HepG2 (cell line): ENCODE measurements at regions not wholly inside any gene's neighbourhood (a gene's known extent, or its start where the extent isn't known, plus 50 kb on each side); places are given as distances from the start of the nearest gene placed in this dataset.
"Not testable (repeated sequence)": the region's sequence is repeated elsewhere in the genome, so short reads cannot be mapped to it uniquely, and the experiment has no call there.

ENCODE experiments used
- ATAC-seq: fragments of 200-7000 bp; cut with Tn5 transposase; 3 replicates; pipeline ENCODE4 v1.9.1; 2020; ENCODE audit warnings: mild to moderate bottlenecking, moderate library complexity
- BruUV-seq: library from RNA; stranded (reverse); fragments of 400-500 nt; replicated peaks from 2 replicates; lab custom pipeline; 2021; lab: Mats Ljungman, UMichigan
- CTCF ChIA-PET: fragments of 300-600 bp; formaldehyde crosslinking; extraction: SDS; loops from one replicate; lab custom pipeline; 2021; ENCODE audit warnings: low total read pairs, inconsistent platforms, low intra/inter-chr PET ratio; lab: Yijun Ruan, JAX
- POLR2A ChIA-PET: fragments of 350-600 bp; sonication (Branson Sonifier 250); formaldehyde crosslinking; loops from one replicate; lab custom pipeline; 2020; ENCODE audit warnings: antibody characterized with exemption, inconsistent platforms; lab: Yijun Ruan, JAX
- DNase-seq: peaks from one replicate; pipeline ENCODE4 v3.0.0-alpha.2; 2015; ENCODE audit warnings: low spot score
- FAIRE-seq: peaks from 3 replicates; lab custom pipeline; 2011; peaks lifted over from hg19 to GRCh38; lab: Jason Lieb, UNC
- H2AFZ ChIP-seq: one replicate; pipeline ENCODE4 v1.6.1; 2011; ENCODE audit warnings: low read length, inconsistent platforms
- H3K27ac ChIP-seq: fragments of 300-600 bp; 3 replicates; pipeline ENCODE4 v1.8.0; 2011; ENCODE audit warnings: mixed run types, mild to moderate bottlenecking, mixed read lengths, low read length, inconsistent platforms; ENCODE audit not compliant: insufficient read depth; ENCODE audit errors: extremely low read length
- H3K27me3 ChIP-seq, 2 experiments: fragments of 200-600 bp in 1 of 2; 2 replicates in 1 of 2; 3 replicates in 1 of 2; pipeline versions ENCODE4 v1.6.0 to v1.8.0; 2011; ENCODE audit warnings: low read length in 2 of 2, mild to moderate bottlenecking in 2 of 2, moderate library complexity in 2 of 2, inconsistent platforms in 1 of 2; ENCODE audit not compliant: insufficient read depth in 2 of 2, control insufficient read depth in 1 of 2
- H3K36me3 ChIP-seq, 2 experiments: fragments of 200-600 bp in 1 of 2; replicated peaks in 1 of 2; 2 replicates in 1 of 2; 3 replicates in 1 of 2; pipeline versions ENCODE4 v1.5.1 to v1.8.0; 2011; ENCODE audit warnings: low read length in 2 of 2, inconsistent platforms in 1 of 2; ENCODE audit not compliant: insufficient read depth in 2 of 2, control insufficient read depth in 1 of 2
- H3K4me1 ChIP-seq: 2 replicates; pipeline ENCODE4 v1.5.1; 2012; ENCODE audit warnings: low read length, inconsistent platforms; ENCODE audit not compliant: insufficient read depth
- H3K4me2 ChIP-seq: 2 replicates; pipeline ENCODE4 v1.6.0; 2011; ENCODE audit warnings: low read depth, low read length, inconsistent platforms
- H3K4me3 ChIP-seq, 3 experiments: fragments of 200-600 bp in 1 of 3; sonication (generic), shearing (Covaris generic) in 1 of 3; replicated peaks in 1 of 3; 2 replicates each; pipeline ENCODE4 v1.5.1; 2011 to 2016; ENCODE audit warnings: low read length in 3 of 3, inconsistent platforms in 2 of 3, low read depth in 2 of 3, mild to moderate bottlenecking in 2 of 3, control low read depth in 1 of 3, mixed read lengths in 1 of 3; ENCODE audit not compliant: insufficient read depth in 1 of 3
- H3K79me2 ChIP-seq: one replicate; pipeline ENCODE4 v1.6.1; 2011; ENCODE audit warnings: low read length, inconsistent platforms; ENCODE audit not compliant: insufficient read depth
- H3K9ac ChIP-seq: 2 replicates; pipeline ENCODE4 v1.6.0; 2011; ENCODE audit warnings: mild to moderate bottlenecking, low read depth, low read length, inconsistent platforms; ENCODE audit not compliant: insufficient read depth
- H3K9me3 ChIP-seq: 2 replicates; pipeline ENCODE4 v1.5.1; 2012; ENCODE audit warnings: mild to moderate bottlenecking, low read length
- H4K20me1 ChIP-seq: 2 replicates; pipeline ENCODE4 v1.6.0; 2011; ENCODE audit warnings: inconsistent platforms, mild to moderate bottlenecking, low read length, moderate library complexity; ENCODE audit not compliant: insufficient read depth
- CREB1 ChIP-seq, 2 experiments: fragments of 450-650 bp in 1 of 2; IDR thresholded peaks; 2 replicates each; pipeline ENCODE4 v1.6.1; 2016 to 2017; ENCODE audit warnings: control low read depth in 1 of 2, mild to moderate bottlenecking in 1 of 2, missing compliant biosample characterization in 1 of 2, missing genetic modification characterization in 1 of 2
- EED ChIP-seq: sonication (generic); formaldehyde crosslinking; IDR thresholded peaks from 2 replicates; pipeline ENCODE4 v1.5.0; 2020; ENCODE audit warnings: mild to moderate bottlenecking, missing genetic modification reagents
- IRF2 ChIP-seq: IDR thresholded peaks from 2 replicates; pipeline ENCODE4 v1.6.1; 2018; ENCODE audit warnings: missing genetic modification reagents, missing compliant biosample characterization
- MYC ChIP-seq: sonication (generic); formaldehyde crosslinking; IDR thresholded peaks from 2 replicates; pipeline ENCODE4 v1.9.0; 2021; ENCODE audit warnings: missing genetic modification reagents, borderline replicate concordance
- SMAD9 ChIP-seq: sonication (generic); formaldehyde crosslinking; IDR thresholded peaks from 2 replicates; pipeline ENCODE4 v1.5.1; 2020; ENCODE audit warnings: mild to moderate bottlenecking, missing genetic modification reagents
- THYN1 ChIP-seq: sonication (generic); formaldehyde crosslinking; IDR thresholded peaks from 2 replicates; pipeline ENCODE4 v1.8.1; 2023; ENCODE audit warnings: low read depth, mild to moderate bottlenecking, moderate library complexity, missing genetic modification reagents, borderline replicate concordance
- ZNF274 ChIP-seq: sonication (generic); formaldehyde crosslinking; IDR thresholded peaks from 2 replicates; pipeline ENCODE4 v1.5.1; 2020; ENCODE audit warnings: mild to moderate bottlenecking, missing genetic modification reagents
- ZNF83 ChIP-seq: sonication (generic); formaldehyde crosslinking; IDR thresholded peaks from 2 replicates; pipeline ENCODE4 v1.4.0; 2020; ENCODE audit warnings: missing genetic modification reagents, mild to moderate bottlenecking, borderline replicate concordance
- WGBS: methylation state at CpG from one replicate; pipeline ENCODE4 v1.1.6; 2017; ENCODE audit warnings: low lambda C conversion rate; 5-methylcytosine and 5-hydroxymethylcytosine counted together
- in situ Hi-C: cut with HindIII; loops from 2 replicates; pipeline ENCODE4 v1.10.0; 2017; ENCODE audit warnings: low pct_unique_long_range_greater_than_20kb; ENCODE audit not compliant: extremely low pct_ligation_motif_present
- intact Hi-C: fragments of 100-400 bp; cut with micrococcal nuclease; formaldehyde crosslinking; loops from one replicate; pipeline ENCODE4 v1.10.0; 2022; ENCODE audit not compliant: unreplicated experiment
- TF ChIP-seq, protein P1 (sequence below): sonication (generic); formaldehyde crosslinking; IDR thresholded peaks from 2 replicates; pipeline ENCODE4 v1.4.0; 2020; ENCODE audit warnings: missing genetic modification reagents, borderline replicate concordance

DNA sequence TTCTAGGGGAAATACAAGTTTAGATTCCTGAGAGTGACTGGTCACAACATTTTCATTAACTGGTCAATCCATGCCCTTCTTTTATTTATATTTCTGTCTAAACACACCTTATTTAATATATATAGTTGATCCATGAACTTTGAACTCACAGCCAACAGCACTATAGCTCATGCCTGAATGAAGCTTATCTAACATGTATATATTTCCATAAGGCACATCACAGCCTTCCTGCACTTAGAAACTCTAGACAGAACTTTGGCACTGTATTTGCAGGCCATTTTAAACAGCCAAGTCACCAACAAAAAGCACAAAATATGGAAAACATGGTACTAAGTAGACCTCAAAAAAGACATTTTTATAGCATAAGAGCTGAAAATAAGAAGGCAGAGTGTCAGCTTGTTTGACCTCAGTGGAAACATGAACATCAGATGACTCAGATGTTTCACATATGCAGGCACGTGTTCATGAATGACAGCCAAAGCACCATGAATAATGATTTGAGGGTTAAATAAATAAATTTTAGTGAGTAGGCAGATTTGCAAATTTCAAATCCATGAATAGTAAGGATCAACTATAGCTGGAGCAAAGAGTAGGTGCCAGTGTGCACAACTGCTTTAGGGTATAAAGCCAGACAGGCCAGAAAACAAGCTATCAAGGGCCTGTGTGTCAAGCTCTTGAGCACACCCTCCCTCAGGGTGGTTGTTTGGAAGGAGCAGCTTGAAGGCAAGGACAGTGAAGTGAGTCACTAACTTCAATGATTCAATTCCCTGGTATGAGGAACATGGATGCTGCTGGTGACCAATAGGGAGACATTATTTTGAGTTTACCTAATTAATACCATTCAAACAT is 88.9 kb upstream of the NT5E start (continued):
- TF ChIP-seq, protein P1, sequence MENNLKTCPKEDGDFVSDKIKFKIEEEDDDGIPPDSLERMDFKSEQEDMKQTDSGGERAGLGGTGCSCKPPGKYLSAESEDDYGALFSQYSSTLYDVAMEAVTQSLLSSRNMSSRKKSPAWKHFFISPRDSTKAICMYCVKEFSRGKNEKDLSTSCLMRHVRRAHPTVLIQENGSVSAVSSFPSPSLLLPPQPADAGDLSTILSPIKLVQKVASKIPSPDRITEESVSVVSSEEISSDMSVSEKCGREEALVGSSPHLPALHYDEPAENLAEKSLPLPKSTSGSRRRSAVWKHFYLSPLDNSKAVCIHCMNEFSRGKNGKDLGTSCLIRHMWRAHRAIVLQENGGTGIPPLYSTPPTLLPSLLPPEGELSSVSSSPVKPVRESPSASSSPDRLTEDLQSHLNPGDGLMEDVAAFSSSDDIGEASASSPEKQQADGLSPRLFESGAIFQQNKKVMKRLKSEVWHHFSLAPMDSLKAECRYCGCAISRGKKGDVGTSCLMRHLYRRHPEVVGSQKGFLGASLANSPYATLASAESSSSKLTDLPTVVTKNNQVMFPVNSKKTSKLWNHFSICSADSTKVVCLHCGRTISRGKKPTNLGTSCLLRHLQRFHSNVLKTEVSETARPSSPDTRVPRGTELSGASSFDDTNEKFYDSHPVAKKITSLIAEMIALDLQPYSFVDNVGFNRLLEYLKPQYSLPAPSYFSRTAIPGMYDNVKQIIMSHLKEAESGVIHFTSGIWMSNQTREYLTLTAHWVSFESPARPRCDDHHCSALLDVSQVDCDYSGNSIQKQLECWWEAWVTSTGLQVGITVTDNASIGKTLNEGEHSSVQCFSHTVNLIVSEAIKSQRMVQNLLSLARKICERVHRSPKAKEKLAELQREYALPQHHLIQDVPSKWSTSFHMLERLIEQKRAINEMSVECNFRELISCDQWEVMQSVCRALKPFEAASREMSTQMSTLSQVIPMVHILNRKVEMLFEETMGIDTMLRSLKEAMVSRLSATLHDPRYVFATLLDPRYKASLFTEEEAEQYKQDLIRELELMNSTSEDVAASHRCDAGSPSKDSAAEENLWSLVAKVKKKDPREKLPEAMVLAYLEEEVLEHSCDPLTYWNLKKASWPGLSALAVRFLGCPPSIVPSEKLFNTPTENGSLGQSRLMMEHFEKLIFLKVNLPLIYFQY (CRISPR knock-in tag) = no peak
- TF ChIP-seq THYN1 (CRISPR knock-in tag) (no peak), CREB1 (IDR thresholded peaks at IDR 0.05) (no peak), CREB1 (CRISPR knock-in tag; IDR thresholded peaks at IDR 0.05) (no peak), EED (CRISPR knock-in tag) (no peak), SMAD9 (no peak), IRF2 (CRISPR knock-in tag) (no peak)

GRCh38 chr6:85357651-85358050 is 92.2 kb upstream of the NT5E start:
- Histone ChIP-seq H4K20me1 (no peaks in the 10 kb centered on the region), H3K79me2 (no peaks in the 10 kb centered on the region), H3K4me2 (no peak overlapping the region), H3K27me3 (no peaks in the 10 kb centered on the region; a peak in 1 of 5 replicates), H3K36me3 (no peaks in the 10 kb centered on the region), H3K9me3 (no peaks in the 10 kb centered on the region), H3K4me1 (peaks cover 20% of the 10 kb centered on the region), H3K27ac (no peak overlapping the region), H3K9ac (no peak overlapping the region), H3K4me3 (no peak overlapping the region), H2AFZ (no peak overlapping the region)
- DNase-seq (no peak), ATAC-seq (no peak), FAIRE-seq (no peak)
- no peak for TF ChIP-seq ZNF274 (CRISPR knock-in tag)
- TF ChIP-seq ZNF83 (CRISPR knock-in tag) = no peak
- no peak for TF ChIP-seq MYC (CRISPR knock-in tag)
- intact Hi-C loops = no loop called here
- in situ Hi-C loops = no loop called here
- WGBS = 0% methylated on average over 1 of the region's 1 CpG
- POLR2A ChIA-PET = no interaction called here
- no TSS peak for BruUV-seq
- CTCF ChIA-PET = interaction anchor here (5.1 kb wide), 1 partner anchor 125 kb away, joined by 96 read pairs; no protein-coding TSS in a partner anchor

GRCh38 chr6:85356743-85357142 is 93.1 kb upstream of the NT5E start:
- H3K36me3 ChIP-seq, H2AFZ ChIP-seq, H3K9ac ChIP-seq, DNase-seq, H4K20me1 ChIP-seq, H3K4me3 ChIP-seq, FAIRE-seq, H3K27ac ChIP-seq, H3K9me3 ChIP-seq, intact Hi-C loops, H3K79me2 ChIP-seq, POLR2A ChIA-PET, H3K4me2 ChIP-seq, ATAC-seq, BruUV-seq, in situ Hi-C loops, H3K27me3 ChIP-seq: not testable (repeated sequence)
- CTCF ChIA-PET = interaction anchor here (3.5 to 5.1 kb wide), 2 partner anchors 125 to 181 kb away, joined by 21 to 96 read pairs; no protein-coding TSS in a partner anchor
- H3K4me1 ChIP-seq = peaks cover 19% of the 10 kb centered on the region
- WGBS = 100% methylated on average over 2 of the region's 3 CpGs
